ENCODE measurements at regions not wholly inside any gene's neighbourhood (a gene's known extent, or its start where the extent isn't known, plus 50 kb on each side); places are given as distances from the start of the nearest gene placed in this dataset.

DNA sequence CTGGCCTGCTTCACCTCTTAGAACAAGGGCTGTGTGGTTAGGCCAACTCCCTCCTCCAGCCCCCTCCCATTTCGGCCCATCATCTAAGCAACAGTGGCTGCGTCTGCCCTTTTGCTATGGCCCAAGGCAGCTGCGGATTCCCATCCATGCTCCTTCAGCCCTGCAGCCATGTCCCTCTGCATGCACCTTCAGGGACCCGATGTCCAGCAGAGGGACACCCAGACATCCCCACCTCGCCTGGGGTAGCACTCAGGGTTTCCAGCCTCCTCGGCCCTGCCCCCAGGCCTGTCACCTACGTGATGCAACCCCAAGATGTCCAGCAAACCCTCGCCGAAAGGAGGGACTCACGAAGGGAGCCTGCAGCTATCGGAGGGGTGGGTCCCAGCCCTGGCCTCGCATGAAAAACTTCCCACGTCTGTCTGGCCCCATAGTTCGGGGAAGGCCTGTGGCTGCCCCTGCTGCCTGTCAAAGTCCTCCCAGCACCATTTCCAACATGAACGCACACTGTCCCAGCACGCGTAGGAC, 194.4 kb downstream of the CTTN start:
- H3K4me1 Mint-ChIP-seq: peaks cover 10 to 23% (median 12%) of the 10 kb centered on the region in 4 donors
- POLR2A ChIA-PET (ENCODE audit: partially characterized antibody): no interaction called here
- Histone ChIP-seq H3K27me3 (ENCODE audit: insufficient read depth, low read length) (no peaks in the 10 kb centered on the region), H3K9me3 (ENCODE audit: control insufficient read depth in 1 of 2, low read length in 2 of 2) (no peaks in the 10 kb centered on the region), H3K4me3 (ENCODE audit: low read length in 2 of 2) (no peak overlapping the region), H3K27ac (ENCODE audit: low read depth, low read length) (no peak overlapping the region), H3K36me3 (ENCODE audit: insufficient read depth, low read length) (no peaks in the 10 kb centered on the region), H3K4me1 (ENCODE audit: insufficient read depth, low read length) (peaks cover 10% of the 10 kb centered on the region)
- H3K9me3 Mint-ChIP-seq: no peaks in the 10 kb centered on the region
- intact Hi-C loops (cut with micrococcal nuclease): no loop called here
- no peak for DNase-seq
- H3K27ac Mint-ChIP-seq: no peak overlapping the region
- peaks cover 13 to 21% of the 10 kb centered on the region in 2 donors for H3K27me3 Mint-ChIP-seq
- CTCF ChIA-PET (ENCODE audit: partially characterized antibody): no interaction called here
- H3K4me3 Mint-ChIP-seq: no peak overlapping the region
- no peaks in the 10 kb centered on the region for H3K36me3 Mint-ChIP-seq

DNA sequence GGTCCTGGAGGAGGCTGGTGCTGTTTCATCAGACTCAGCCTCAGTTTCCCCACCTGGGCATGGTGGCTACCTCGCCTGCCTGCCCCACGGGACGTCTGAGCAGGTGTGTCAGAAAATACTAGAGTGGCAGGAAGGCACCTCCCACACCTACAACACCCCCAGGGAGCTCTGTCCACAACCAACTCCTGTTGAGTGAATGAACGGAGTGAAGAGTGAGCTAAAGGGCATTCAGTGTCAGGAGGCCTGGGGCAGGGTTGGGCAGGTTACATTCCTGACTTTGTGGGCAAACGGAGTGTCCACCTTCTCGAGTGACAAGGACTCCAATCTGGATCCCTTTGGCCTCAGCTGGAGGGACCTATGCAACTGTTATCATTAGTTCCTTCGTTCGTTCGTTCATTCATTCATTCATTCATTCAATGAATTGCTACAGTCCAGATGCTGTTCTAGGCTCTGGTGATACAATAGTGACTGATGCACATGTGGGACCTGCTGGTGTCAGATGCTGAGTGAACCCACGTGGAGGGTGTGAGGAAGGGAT, 195.2 kb downstream of the CTTN start:
- Mint-ChIP-seq H3K27ac (no peak overlapping the region), H3K36me3 (no peaks in the 10 kb centered on the region), H3K4me1 (peaks cover 10 to 17% (median 12%) of the 10 kb centered on the region in 4 donors), H3K27me3 (peaks cover 10 to 17% of the 10 kb centered on the region in 2 donors), H3K4me3 (no peak overlapping the region), H3K9me3 (peaks cover 0 to 3% (median 0%) of the 10 kb centered on the region in 8 donors)
- H3K36me3 ChIP-seq (ENCODE audit: insufficient read depth, low read length): no peaks in the 10 kb centered on the region
- ChIA-PET CTCF (ENCODE audit: partially characterized antibody) (no interaction called here), POLR2A (ENCODE audit: partially characterized antibody) (no interaction called here)
- no peaks in the 10 kb centered on the region for H3K27me3 ChIP-seq (ENCODE audit: insufficient read depth, low read length)
- H3K27ac ChIP-seq (ENCODE audit: low read depth, low read length): no peak overlapping the region
- peaks cover 10% of the 10 kb centered on the region for H3K4me1 ChIP-seq (ENCODE audit: insufficient read depth, low read length)
- intact Hi-C loops (cut with micrococcal nuclease): no loop called here
- no peaks in the 10 kb centered on the region for H3K9me3 ChIP-seq (ENCODE audit: control insufficient read depth in 1 of 2, low read length in 2 of 2)
- DNase-seq: no peak
- no peak overlapping the region for H3K4me3 ChIP-seq (ENCODE audit: low read length in 2 of 2)

DNA sequence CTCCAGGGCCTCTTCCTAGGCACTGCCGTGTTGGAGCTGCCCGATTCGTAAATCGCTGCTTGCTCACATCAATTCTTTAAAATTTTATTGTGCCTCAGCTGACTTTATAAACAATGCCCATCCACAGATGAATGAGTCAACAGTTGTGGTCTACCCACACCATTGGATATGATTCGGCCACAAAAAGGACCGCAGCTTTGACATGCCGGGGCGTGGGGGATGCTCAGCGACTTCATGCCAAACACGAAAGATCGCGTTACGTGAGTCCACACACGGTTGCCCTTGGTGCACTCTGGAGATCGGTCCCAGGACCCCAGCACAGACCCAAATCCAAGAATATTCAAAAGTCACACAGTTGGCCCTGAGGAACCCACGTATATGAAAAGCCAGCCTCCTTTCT, 195.7 kb downstream of the CTTN start:
- DNase-seq: no peak
- intact Hi-C loops (cut with micrococcal nuclease): no loop called here
- Histone ChIP-seq H3K9me3 (ENCODE audit: control insufficient read depth in 1 of 2, low read length in 2 of 2) (no peaks in the 10 kb centered on the region), H3K4me3 (ENCODE audit: low read length in 2 of 2) (no peak overlapping the region), H3K27ac (ENCODE audit: low read depth, low read length) (no peak overlapping the region), H3K27me3 (ENCODE audit: insufficient read depth, low read length) (no peaks in the 10 kb centered on the region), H3K4me1 (ENCODE audit: insufficient read depth, low read length) (peaks cover 10% of the 10 kb centered on the region), H3K36me3 (ENCODE audit: insufficient read depth, low read length) (no peaks in the 10 kb centered on the region)
- Mint-ChIP-seq H3K27ac (no peak overlapping the region), H3K9me3 (peaks cover 0 to 3% (median 0%) of the 10 kb centered on the region in 8 donors), H3K27me3 (peaks cover 10 to 18% of the 10 kb centered on the region in 2 donors), H3K36me3 (no peaks in the 10 kb centered on the region), H3K4me1 (peaks cover 10 to 17% (median 12%) of the 10 kb centered on the region in 4 donors), H3K4me3 (no peak overlapping the region)
- ChIA-PET CTCF (ENCODE audit: partially characterized antibody) (no interaction called here), POLR2A (ENCODE audit: partially characterized antibody) (no interaction called here)

DNA sequence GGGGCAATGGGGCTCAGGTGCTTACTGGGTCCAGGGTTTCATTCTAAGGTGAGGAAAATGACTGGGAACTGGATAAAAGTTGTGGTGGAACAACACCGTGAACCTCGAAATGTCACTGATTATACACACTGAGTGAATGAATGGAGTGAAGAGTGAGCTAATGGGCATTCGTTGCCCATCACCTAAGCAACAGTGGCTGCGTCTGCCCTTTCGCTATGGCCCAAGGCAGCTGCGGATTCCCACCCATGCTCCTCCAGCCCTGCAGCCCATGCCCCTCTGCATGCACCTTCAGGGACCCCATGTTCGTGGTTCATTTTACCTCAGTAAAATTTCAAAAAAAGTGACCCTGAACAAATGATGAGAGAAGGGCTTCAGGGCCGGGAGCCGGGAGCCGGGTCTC, 196.3 kb downstream of the CTTN start:
- Histone ChIP-seq H3K27ac (ENCODE audit: low read depth, low read length) (no peak overlapping the region), H3K4me3 (ENCODE audit: low read length in 2 of 2) (no peak overlapping the region), H3K9me3 (ENCODE audit: control insufficient read depth in 1 of 2, low read length in 2 of 2) (no peaks in the 10 kb centered on the region), H3K27me3 (ENCODE audit: insufficient read depth, low read length) (no peaks in the 10 kb centered on the region), H3K4me1 (ENCODE audit: insufficient read depth, low read length) (peaks cover 10% of the 10 kb centered on the region), H3K36me3 (ENCODE audit: insufficient read depth, low read length) (no peaks in the 10 kb centered on the region)
- no peak for DNase-seq
- intact Hi-C loops (cut with micrococcal nuclease): no loop called here
- Mint-ChIP-seq H3K9me3 (peaks cover 0 to 3% (median 0%) of the 10 kb centered on the region in 8 donors), H3K4me1 (peaks cover 6 to 13% (median 9%) of the 10 kb centered on the region in 4 donors), H3K27me3 (peaks cover 6 to 15% of the 10 kb centered on the region in 2 donors), H3K4me3 (no peak overlapping the region), H3K27ac (no peak overlapping the region), H3K36me3 (no peaks in the 10 kb centered on the region)
- ChIA-PET CTCF (ENCODE audit: partially characterized antibody) (no interaction called here), POLR2A (ENCODE audit: partially characterized antibody) (no interaction called here)

DNA sequence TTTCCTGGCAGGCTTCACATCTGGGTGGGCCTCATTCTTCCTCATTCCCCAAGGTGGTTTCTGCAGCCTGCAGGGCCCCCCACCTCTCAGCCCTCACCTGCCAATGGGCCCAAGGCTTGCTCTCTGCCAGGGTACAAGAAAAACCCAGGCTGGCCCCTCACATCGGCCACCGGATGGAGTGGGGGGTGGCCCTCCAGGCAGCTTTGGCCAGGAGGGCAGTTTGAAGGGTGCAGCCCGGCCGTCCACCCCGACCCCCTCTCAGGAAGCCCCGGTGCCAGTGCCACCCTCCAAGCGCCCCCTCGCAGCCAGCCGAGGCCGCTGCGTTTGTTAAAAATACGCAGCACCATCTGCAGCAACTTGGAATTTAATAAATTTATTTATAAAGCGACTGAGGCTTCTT, 196.7 kb downstream of the CTTN start:
- ChIA-PET POLR2A (ENCODE audit: partially characterized antibody) (no interaction called here), CTCF (ENCODE audit: partially characterized antibody) (no interaction called here)
- H3K4me1 Mint-ChIP-seq: peaks cover 4 to 10% (median 8%) of the 10 kb centered on the region in 4 donors
- H3K4me3 ChIP-seq (ENCODE audit: low read length in 2 of 2): no peak overlapping the region
- no peaks in the 10 kb centered on the region for H3K9me3 ChIP-seq (ENCODE audit: control insufficient read depth in 1 of 2, low read length in 2 of 2)
- intact Hi-C loops (cut with micrococcal nuclease): no loop called here
- no peaks in the 10 kb centered on the region for H3K36me3 ChIP-seq (ENCODE audit: insufficient read depth, low read length)
- H3K4me1 ChIP-seq (ENCODE audit: insufficient read depth, low read length): peaks cover 8% of the 10 kb centered on the region
- DNase-seq: no peak
- H3K9me3 Mint-ChIP-seq: peaks cover 0 to 3% (median 0%) of the 10 kb centered on the region in 8 donors
- peaks cover 5 to 15% of the 10 kb centered on the region in 2 donors for H3K27me3 Mint-ChIP-seq
- no peaks in the 10 kb centered on the region for H3K27me3 ChIP-seq (ENCODE audit: insufficient read depth, low read length)
- H3K27ac Mint-ChIP-seq: no peak overlapping the region
- H3K4me3 Mint-ChIP-seq: no peak overlapping the region
- no peak overlapping the region for H3K27ac ChIP-seq (ENCODE audit: low read depth, low read length)
- H3K36me3 Mint-ChIP-seq: no peaks in the 10 kb centered on the region

DNA sequence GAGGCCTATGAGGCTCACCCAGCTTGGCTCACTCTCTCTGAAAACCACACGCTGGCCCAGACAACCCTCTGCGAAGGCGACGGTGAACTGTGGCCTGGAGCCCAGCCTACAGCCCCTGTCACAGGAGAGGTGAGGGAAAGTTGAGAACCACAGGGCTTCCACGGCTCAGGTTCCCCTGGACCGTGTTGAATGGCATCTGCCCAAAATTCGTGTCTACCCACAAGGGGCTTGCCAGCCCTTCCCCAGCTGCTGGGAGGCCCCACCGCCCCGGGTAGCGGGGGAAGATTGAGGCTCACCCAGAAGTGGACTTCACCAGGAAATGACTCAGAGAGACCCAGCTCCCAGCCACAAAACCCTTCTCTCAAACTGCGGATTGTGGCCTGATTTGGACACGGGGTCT, 197.1 kb downstream of the CTTN start:
- Histone ChIP-seq H3K36me3 (ENCODE audit: insufficient read depth, low read length) (no peaks in the 10 kb centered on the region), H3K9me3 (ENCODE audit: control insufficient read depth in 1 of 2, low read length in 2 of 2) (no peaks in the 10 kb centered on the region), H3K4me3 (ENCODE audit: low read length in 2 of 2) (no peak overlapping the region), H3K4me1 (ENCODE audit: insufficient read depth, low read length) (peaks cover 4% of the 10 kb centered on the region), H3K27ac (ENCODE audit: low read depth, low read length) (no peak overlapping the region), H3K27me3 (ENCODE audit: insufficient read depth, low read length) (no peaks in the 10 kb centered on the region)
- Mint-ChIP-seq H3K36me3 (no peaks in the 10 kb centered on the region), H3K27ac (no peak overlapping the region), H3K4me1 (peaks cover 3 to 6% (median 4%) of the 10 kb centered on the region in 4 donors), H3K9me3 (peaks cover 0 to 3% (median 0%) of the 10 kb centered on the region in 8 donors), H3K27me3 (peaks cover 5 to 15% of the 10 kb centered on the region in 2 donors), H3K4me3 (no peak overlapping the region)
- intact Hi-C loops (cut with micrococcal nuclease): no loop called here
- DNase-seq: no peak
- ChIA-PET CTCF (ENCODE audit: partially characterized antibody) (no interaction called here), POLR2A (ENCODE audit: partially characterized antibody) (no interaction called here)

DNA sequence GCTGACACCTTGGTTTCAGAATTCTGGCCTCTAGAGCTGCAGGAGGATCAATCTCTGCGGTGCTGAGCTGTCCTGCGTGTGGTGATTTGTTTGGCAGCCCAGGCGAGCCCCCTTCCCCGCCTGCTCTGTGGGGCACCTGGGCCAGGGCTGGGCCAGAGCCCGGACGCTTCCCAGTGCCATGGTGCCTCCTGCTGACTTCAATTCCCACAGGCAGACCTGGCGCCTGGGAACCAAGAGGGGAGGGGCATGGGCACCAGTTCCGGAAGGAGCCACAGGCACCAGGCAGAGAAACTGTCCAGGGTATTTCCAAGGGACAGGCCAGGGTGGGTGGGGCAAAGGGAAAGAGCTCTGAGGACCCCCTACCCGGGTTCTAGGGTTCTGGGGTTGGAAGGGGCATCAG, 197.8 kb downstream of the CTTN start:
- CTCF ChIA-PET (ENCODE audit: partially characterized antibody): no interaction called here
- Histone ChIP-seq H3K27me3 (ENCODE audit: insufficient read depth, low read length) (no peaks in the 10 kb centered on the region), H3K4me3 (ENCODE audit: low read length in 2 of 2) (no peak overlapping the region), H3K4me1 (ENCODE audit: insufficient read depth, low read length) (no peaks in the 10 kb centered on the region), H3K9me3 (ENCODE audit: control insufficient read depth in 1 of 2, low read length in 2 of 2) (no peaks in the 10 kb centered on the region), H3K27ac (ENCODE audit: low read depth, low read length) (no peak overlapping the region), H3K36me3 (ENCODE audit: insufficient read depth, low read length) (no peaks in the 10 kb centered on the region)
- no peak overlapping the region for H3K4me3 Mint-ChIP-seq
- peaks cover 0 to 3% (median 0%) of the 10 kb centered on the region in 8 donors for H3K9me3 Mint-ChIP-seq
- intact Hi-C loops (cut with micrococcal nuclease): no loop called here
- POLR2A ChIA-PET (ENCODE audit: partially characterized antibody): no interaction called here
- no peak overlapping the region for H3K27ac Mint-ChIP-seq
- no peaks in the 10 kb centered on the region for H3K4me1 Mint-ChIP-seq
- no peaks in the 10 kb centered on the region for H3K36me3 Mint-ChIP-seq
- DNase-seq: no peak
- peaks cover 5 to 15% of the 10 kb centered on the region in 2 donors for H3K27me3 Mint-ChIP-seq

All from CD4-positive, alpha-beta memory T cell (primary cell).